GM12878 (cell line): ENCODE measurements at regions not wholly inside any gene's neighbourhood (a gene's known extent, or its start where the extent isn't known, plus 50 kb on each side); places are given as distances from the start of the nearest gene placed in this dataset.

Source experiments
- ATAC-seq: fragments of 200-7000 bp; cut with Tn5 transposase; 3 replicates; pipeline ENCODE4 v1.9.1; 2020; ENCODE audit warnings: mild to moderate bottlenecking, moderate library complexity
- BruUV-seq: library from RNA; stranded (reverse); fragments of 400-500 nt; replicated peaks from 2 replicates; lab custom pipeline; 2021; lab: Mats Ljungman, UMichigan
- CTCF ChIA-PET: fragments of 300-600 bp; sonication (Branson Sonifier 250); formaldehyde crosslinking; extraction: SDS; loops from one replicate; lab custom pipeline; 2021; ENCODE audit warnings: inconsistent platforms; lab: Yijun Ruan, JAX
- POLR2A ChIA-PET: fragments of 350-600 bp; formaldehyde crosslinking; extraction: SDS; loops from one replicate; lab custom pipeline; 2021; ENCODE audit warnings: inconsistent platforms; lab: Charles Lee
- RAD21 ChIA-PET: fragments of 300-600 bp; sonication (Branson Sonifier 250); formaldehyde crosslinking; loops from one replicate; lab custom pipeline; 2023; ENCODE audit warnings: antibody characterized with exemption; ENCODE audit not compliant: unreplicated experiment; lab: Charles Lee
- SMC1A ChIA-PET: fragments of 300-600 bp; sonication (Branson Sonifier 250); formaldehyde crosslinking; loops from one replicate; lab custom pipeline; 2023; ENCODE audit not compliant: unreplicated experiment, uncharacterized antibody; lab: Charles Lee
- DNase-seq: peaks from one replicate; pipeline ENCODE4 v3.0.0-alpha.2; 2011; ENCODE audit warnings: low read depth, low spot score
- FAIRE-seq: peaks from 3 replicates; lab custom pipeline; 2011; peaks lifted over from hg19 to GRCh38; lab: Jason Lieb, UNC
- H2AFZ ChIP-seq: 2 replicates; pipeline ENCODE4 v1.6.0; 2011; ENCODE audit warnings: low read depth, low read length, control low read depth; ENCODE audit not compliant: control insufficient read depth
- H3K27ac ChIP-seq: 2 replicates; pipeline ENCODE4 v1.5.1; 2011; ENCODE audit warnings: control low read depth; ENCODE audit not compliant: control insufficient read depth, insufficient read depth
- H3K27me3 ChIP-seq, 2 experiments: replicated peaks in 1 of 2; 2 replicates each; pipeline versions ENCODE4 v1.6.0 to v1.6.1; 2011; ENCODE audit warnings: low read length in 1 of 2; ENCODE audit not compliant: control insufficient read depth in 2 of 2, insufficient read depth in 2 of 2
- H3K36me3 ChIP-seq, 2 experiments: 2 replicates each; pipeline ENCODE4 v1.5.1; 2011; ENCODE audit warnings: low read length in 1 of 2; ENCODE audit not compliant: control insufficient read depth in 2 of 2, insufficient read depth in 2 of 2
- H3K4me1 ChIP-seq: 2 replicates; pipeline ENCODE4 v1.6.1; 2011; ENCODE audit warnings: mild to moderate bottlenecking, low read length, moderate library complexity, mixed read lengths; ENCODE audit not compliant: control insufficient read depth, insufficient read depth
- H3K4me2 ChIP-seq: 2 replicates; pipeline ENCODE4 v1.6.0; 2011; ENCODE audit warnings: control low read depth; ENCODE audit not compliant: control insufficient read depth, insufficient read depth
- H3K4me3 ChIP-seq: fragments of 200-600 bp; sonication (generic); 2 replicates; pipeline ENCODE4 v1.5.1; 2016
- H3K79me2 ChIP-seq: 2 replicates; pipeline ENCODE4 v1.6.0; 2011; ENCODE audit warnings: low read length; ENCODE audit not compliant: control insufficient read depth, insufficient read depth
- H3K9ac ChIP-seq: 2 replicates; pipeline ENCODE4 v1.8.0; 2011; ENCODE audit warnings: low read length, control low read depth, mixed read lengths; ENCODE audit not compliant: control insufficient read depth, insufficient read depth
- H3K9me3 ChIP-seq: replicated peaks from 3 replicates; pipeline ENCODE4 v1.5.1; 2011; ENCODE audit warnings: mild to moderate bottlenecking, low read length; ENCODE audit not compliant: control insufficient read depth, insufficient read depth
- H4K20me1 ChIP-seq: 2 replicates; pipeline ENCODE4 v1.6.0; 2011; ENCODE audit not compliant: control insufficient read depth, insufficient read depth
- ASH2L ChIP-seq: fragments of 300-600, 200-600 bp; sonication (generic); IDR thresholded peaks from 2 replicates; pipeline ENCODE4 v1.6.1; 2017; ENCODE audit warnings: low read depth, mild to moderate bottlenecking, borderline replicate concordance
- ATF7 ChIP-seq: fragments of 450-650 bp; IDR thresholded peaks from 2 replicates; pipeline ENCODE4 v1.6.1; 2016; ENCODE audit warnings: low read depth, mild to moderate bottlenecking
- CEBPZ ChIP-seq: fragments of 150-350 bp; IDR thresholded peaks from 2 replicates; pipeline ENCODE4 v1.6.1; 2016; ENCODE audit warnings: low read depth, low read length
- CTCF ChIP-seq, 3 experiments: IDR thresholded peaks in 2 of 3; conservative IDR thresholded peaks in 1 of 3; 2 replicates each; pipeline ENCODE4 v1.5.1; 2011; ENCODE audit warnings: low read depth in 3 of 3, low read length in 3 of 3, mild to moderate bottlenecking in 3 of 3, control low read depth in 2 of 3, moderate library complexity in 2 of 3, inconsistent platforms in 1 of 3, mixed read lengths in 1 of 3; ENCODE audit not compliant: control insufficient read depth in 2 of 3, insufficient read depth in 1 of 3; ENCODE audit errors: extremely low read depth in 1 of 3
- GABPA ChIP-seq: IDR thresholded peaks from 2 replicates; pipeline ENCODE4 v1.6.1; 2014; ENCODE audit warnings: antibody characterized with exemption, low read depth, mild to moderate bottlenecking, inconsistent platforms
- IKZF2 ChIP-seq, 2 experiments: fragments of 450-650 bp; IDR thresholded peaks; 2 replicates each; pipeline ENCODE4 v1.6.1; 2017; ENCODE audit warnings: mild to moderate bottlenecking in 2 of 2, moderate library complexity in 2 of 2
- PAX8 ChIP-seq: fragments of 450-650 bp; IDR thresholded peaks from 2 replicates; pipeline ENCODE4 v1.6.1; 2017; ENCODE audit warnings: mild to moderate bottlenecking, moderate library complexity
- POLR2AphosphoS2 ChIP-seq: IDR thresholded peaks from 2 replicates; pipeline ENCODE4 v1.6.1; 2011; ENCODE audit warnings: low read depth, mild to moderate bottlenecking, low read length, improper control_type of control experiment, moderate library complexity
- RELA ChIP-seq: fragments of 450-650 bp; IDR thresholded peaks from 2 replicates; pipeline ENCODE4 v1.8.0; 2014; ENCODE audit warnings: borderline replicate concordance; ENCODE audit not compliant: partially characterized antibody
- SMARCA5 ChIP-seq: fragments of 450-650 bp; IDR thresholded peaks from 2 replicates; pipeline ENCODE4 v1.6.1; 2017; ENCODE audit warnings: mild to moderate bottlenecking
- WGBS: methylation state at CpG from one replicate; pipeline ENCODE4 v1.1.6; 2016; ENCODE audit warnings: low lambda C conversion rate; ENCODE audit not compliant: insufficient replicate concordance, insufficient coverage; ENCODE audit errors: missing lambda C conversion rate; 5-methylcytosine and 5-hydroxymethylcytosine counted together
- in situ Hi-C: fragments of 300-500 bp; cut with MboI; formaldehyde crosslinking; loops from 9 replicates; pipeline ENCODE4 v1.14.3; 2018; ENCODE audit warnings: mixed read lengths
- intact Hi-C: fragments of 100-400 bp; cut with micrococcal nuclease; formaldehyde crosslinking; loops from one replicate; pipeline ENCODE4 v1.14.2; 2022; ENCODE audit not compliant: unreplicated experiment

DNA sequence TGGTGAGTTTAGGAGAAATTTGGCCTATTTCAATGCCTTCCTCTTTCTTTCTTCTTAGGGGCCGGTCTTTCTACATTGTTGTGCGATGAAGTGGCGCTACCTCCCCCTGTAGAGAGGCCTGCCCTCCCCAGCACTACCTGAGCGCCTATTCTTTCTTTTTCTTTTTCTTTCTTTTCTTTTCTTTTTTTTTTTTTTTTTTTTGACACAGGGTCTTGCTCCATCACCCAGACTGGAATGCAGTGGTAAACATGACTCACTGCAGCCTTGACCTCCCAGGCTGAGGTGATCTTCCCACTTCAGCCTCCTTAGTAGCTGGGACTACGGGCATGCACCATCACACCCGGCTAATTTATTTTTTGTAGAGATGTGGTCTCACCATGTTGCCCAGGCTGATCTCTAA, 136.1 kb upstream of the MAX start:
- RAD21 ChIA-PET: interaction anchor here (0.7 kb wide), 1 partner anchor 183 kb away, joined by 3 read pairs; no protein-coding TSS in a partner anchor
- POLR2A ChIA-PET: no interaction called here
- FAIRE-seq (no peak), DNase-seq (no peak), ATAC-seq (no peak)
- TF ChIP-seq IKZF2 (IDR thresholded peaks at IDR 0.05) (no peak), ATF7 (no peak), ASH2L (no peak), POLR2AphosphoS2 (no peak), CEBPZ (no peak), PAX8 (no peak), GABPA (no peak), CTCF (IDR thresholded peaks at IDR 0.05 in 2 of 3, conservative IDR thresholded peaks at IDR 0.05 in 1 of 3; ENCODE audit: control insufficient read depth in 2 of 3, extremely low read depth in 1 of 3, insufficient read depth in 1 of 3, low read depth in 3 of 3, low read length in 3 of 3) (no peak), RELA (no peak), SMARCA5 (no peak)
- no peak overlapping the region for H3K9ac ChIP-seq
- no peak overlapping the region for H2AFZ ChIP-seq
- no peaks in the 10 kb centered on the region for H3K36me3 ChIP-seq
- intact Hi-C loops (no loop called here), in situ Hi-C loops (no loop called here)
- no peaks in the 10 kb centered on the region for H3K27me3 ChIP-seq
- no peaks in the 10 kb centered on the region; the same call in 2 of the 3 replicates for H3K9me3 ChIP-seq
- no TSS peak for BruUV-seq
- H4K20me1 ChIP-seq: no peaks in the 10 kb centered on the region
- 98% methylated on average over 6 of the region's 6 CpGs for WGBS
- H3K27ac ChIP-seq: no peak overlapping the region
- H3K4me1 ChIP-seq: peaks cover 10% of the 10 kb centered on the region
- H3K4me3 ChIP-seq: no peak overlapping the region
- SMC1A ChIA-PET: interaction anchor here (1.1 to 2.4 kb wide), 3 partner anchors 9 to 127 kb away, joined by 3 to 9 read pairs (median 3); no protein-coding TSS in a partner anchor
- CTCF ChIA-PET: interaction anchor here (0.8 kb wide), 1 partner anchor 17 kb away, joined by 3 read pairs; no protein-coding TSS in a partner anchor
- H3K4me2 ChIP-seq: no peak overlapping the region
- H3K79me2 ChIP-seq: no peaks in the 10 kb centered on the region
